ENCODE measurements at regions not wholly inside any gene's neighbourhood (a gene's known extent, or its start where the extent isn't known, plus 50 kb on each side); places are given as distances from the start of the nearest gene placed in this dataset.

DNA sequence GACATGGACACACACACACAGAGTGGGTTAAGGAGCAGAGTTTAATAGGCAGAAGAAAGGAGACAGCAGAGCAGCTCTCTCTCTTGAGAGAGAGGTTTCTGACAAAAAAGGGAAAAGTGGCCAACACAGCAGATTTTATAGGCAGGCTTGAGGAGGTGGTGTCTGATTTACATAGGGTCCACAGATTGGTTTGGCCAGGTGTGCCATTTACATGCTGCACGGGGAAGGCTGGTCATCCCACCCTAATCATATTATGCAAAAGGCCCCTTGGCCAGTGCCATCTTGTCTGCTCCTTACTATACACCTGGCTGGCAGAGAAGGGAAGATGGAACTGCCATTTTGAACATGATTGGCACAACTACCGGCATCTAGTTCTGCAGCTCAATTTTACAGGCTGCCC is 240.8 kb downstream of the NPR3 start:
- TF ChIP-seq CTCF (IDR thresholded peaks at IDR 0.05): no peak
- TF ChIP-seq EP300 (IDR thresholded peaks at IDR 0.05): no peak
